Esophagus squamous epithelium (tissue), 5 donors: ENCODE measurements at regions not wholly inside any gene's neighbourhood (a gene's known extent, or its start where the extent isn't known, plus 50 kb on each side); places are given as distances from the start of the nearest gene placed in this dataset.

Experiments
- DNase-seq: peaks from one replicate; lab custom pipeline; 2025; lab: John Stamatoyannopoulos, UW
- H3K27ac ChIP-seq, 4 donors: fragments of 200-600 bp; sonication (generic); one replicate each; pipeline ENCODE4 v1.5.1; 2016 to 2019; ENCODE audit warnings: mild to moderate bottlenecking in 1 of 4
- H3K27me3 ChIP-seq, 4 donors: fragments of 200-600 bp; sonication (generic); 1 replicate in 3 of 4; 2 replicates in 1 of 4; pipeline versions ENCODE4 v1.5.1 to v1.6.0; 2017 to 2021; ENCODE audit warnings: antibody characterized with exemption in 1 of 4
- H3K36me3 ChIP-seq, 3 donors: fragments of 200-600 bp; sonication (generic); one replicate each; pipeline ENCODE4 v1.5.1; 2016 to 2019
- H3K4me1 ChIP-seq, 3 donors: fragments of 200-600 bp; sonication (generic); one replicate each; pipeline ENCODE4 v1.5.1; 2017 to 2019
- H3K4me3 ChIP-seq, 4 donors: fragments of 200-600 bp; sonication (generic); 1 replicate in 3 of 4; 2 replicates in 1 of 4; pipeline ENCODE4 v1.5.1; 2016 to 2019; ENCODE audit warnings: mild to moderate bottlenecking in 2 of 4, moderate library complexity in 1 of 4
- H3K9me3 ChIP-seq, 3 donors: fragments of 200-600 bp; sonication (generic); one replicate each; pipeline ENCODE4 v1.5.1; 2016 to 2019
- POLR2A ChIP-seq, 4 donors: fragments of 450-650 bp; IDR thresholded peaks; one replicate each; pipeline ENCODE4 v1.6.1; 2017; ENCODE audit warnings: antibody characterized with exemption in 4 of 4, mild to moderate bottlenecking in 4 of 4, moderate library complexity in 3 of 4
- WGBS, 2 donors: methylation state at CpG; one replicate each; pipeline ENCODE4 v1.1.5; 2018; 5-methylcytosine and 5-hydroxymethylcytosine counted together
- intact Hi-C: fragments of 100-400 bp; cut with DNase I; formaldehyde crosslinking; loops from one replicate; pipeline ENCODE4 v1.15.0; 2022
- TF ChIP-seq, protein P1 (sequence below), 6 experiments: fragments of 450-650 bp in 4 of 6; fragments of 200-600 bp in 2 of 6; sonication (generic) in 2 of 6; IDR thresholded peaks; one replicate each; pipeline ENCODE4 v1.5.1; 2016 to 2019; ENCODE audit warnings: antibody characterized with exemption in 6 of 6, mild to moderate bottlenecking in 4 of 6, moderate library complexity in 4 of 6
- donor health status: DM: yes; HTN: yes; CAD: no.

DNA sequence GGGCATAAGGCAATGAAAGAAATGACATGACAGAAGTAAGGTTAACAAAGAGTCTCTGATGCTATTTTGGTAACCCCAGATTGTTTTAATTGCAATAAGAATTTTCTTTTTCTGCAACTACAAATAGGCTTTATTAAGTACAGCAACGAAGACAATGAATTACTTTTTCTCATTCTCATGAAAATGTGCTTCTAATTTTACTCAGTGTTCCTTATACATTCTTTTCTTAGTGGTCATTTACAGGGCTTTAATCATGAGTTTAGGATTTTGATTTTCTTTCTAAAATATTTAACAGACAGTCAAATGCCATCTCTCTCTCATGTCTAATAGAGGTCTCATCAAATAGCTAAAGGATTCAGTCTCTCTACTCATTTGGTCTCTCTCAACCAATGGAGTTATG lies 452.1 kb downstream of the RAP2B start:
- Histone ChIP-seq H3K36me3 (no peaks in the 10 kb centered on the region), H3K27me3 (no peaks in the 10 kb centered on the region), H3K27ac (peak overlapping the region in 2 of 4 donors; percentile 35 to 53), H3K9me3 (no peaks in the 10 kb centered on the region), H3K4me3 (no peak overlapping the region), H3K4me1 (peaks cover 0 to 14% (median 3%) of the 10 kb centered on the region in 3 donors)
- TF ChIP-seq, protein P1, sequence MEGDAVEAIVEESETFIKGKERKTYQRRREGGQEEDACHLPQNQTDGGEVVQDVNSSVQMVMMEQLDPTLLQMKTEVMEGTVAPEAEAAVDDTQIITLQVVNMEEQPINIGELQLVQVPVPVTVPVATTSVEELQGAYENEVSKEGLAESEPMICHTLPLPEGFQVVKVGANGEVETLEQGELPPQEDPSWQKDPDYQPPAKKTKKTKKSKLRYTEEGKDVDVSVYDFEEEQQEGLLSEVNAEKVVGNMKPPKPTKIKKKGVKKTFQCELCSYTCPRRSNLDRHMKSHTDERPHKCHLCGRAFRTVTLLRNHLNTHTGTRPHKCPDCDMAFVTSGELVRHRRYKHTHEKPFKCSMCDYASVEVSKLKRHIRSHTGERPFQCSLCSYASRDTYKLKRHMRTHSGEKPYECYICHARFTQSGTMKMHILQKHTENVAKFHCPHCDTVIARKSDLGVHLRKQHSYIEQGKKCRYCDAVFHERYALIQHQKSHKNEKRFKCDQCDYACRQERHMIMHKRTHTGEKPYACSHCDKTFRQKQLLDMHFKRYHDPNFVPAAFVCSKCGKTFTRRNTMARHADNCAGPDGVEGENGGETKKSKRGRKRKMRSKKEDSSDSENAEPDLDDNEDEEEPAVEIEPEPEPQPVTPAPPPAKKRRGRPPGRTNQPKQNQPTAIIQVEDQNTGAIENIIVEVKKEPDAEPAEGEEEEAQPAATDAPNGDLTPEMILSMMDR (IDR thresholded peaks at IDR 0.05): no peak
- no peak for TF ChIP-seq POLR2A (IDR thresholded peaks at IDR 0.05)
- DNase-seq: no peak
- WGBS, 2 donors: 64 to 77% methylated on average over 1 of the region's 1 CpG
- intact Hi-C loops: no loop called here

DNA sequence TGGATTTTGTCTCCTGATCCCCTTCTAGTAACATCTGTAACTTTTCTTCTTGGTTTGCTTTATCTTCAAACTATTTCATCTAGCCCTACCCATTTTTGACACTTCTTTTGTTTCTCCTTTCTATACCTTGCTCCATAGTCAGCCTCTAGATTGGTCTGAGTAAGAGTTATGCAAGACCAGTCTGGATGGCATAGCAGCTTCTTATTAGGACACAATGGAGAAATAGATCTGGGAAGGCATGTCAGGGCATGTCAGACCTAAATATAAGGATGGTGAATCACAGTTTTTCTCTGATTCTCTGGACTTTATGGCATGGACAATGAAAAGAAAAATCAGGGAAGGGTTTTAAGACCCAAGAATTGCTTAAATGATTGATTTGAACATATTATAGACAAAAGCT lies 452.5 kb downstream of the RAP2B start:
- no peak for DNase-seq
- no peaks in the 10 kb centered on the region for H3K36me3 ChIP-seq
- H3K27me3 ChIP-seq: no peaks in the 10 kb centered on the region
- no peak for TF ChIP-seq POLR2A (IDR thresholded peaks at IDR 0.05)
- TF ChIP-seq, protein P1 (IDR thresholded peaks at IDR 0.05): no peak
- H3K4me1 ChIP-seq: peaks cover 0 to 14% (median 3%) of the 10 kb centered on the region in 3 donors
- no peak overlapping the region for H3K4me3 ChIP-seq
- no peaks in the 10 kb centered on the region for H3K9me3 ChIP-seq
- intact Hi-C loops: no loop called here
- peak overlapping the region in 2 of 4 donors; percentile 45 to 53 for H3K27ac ChIP-seq

DNA sequence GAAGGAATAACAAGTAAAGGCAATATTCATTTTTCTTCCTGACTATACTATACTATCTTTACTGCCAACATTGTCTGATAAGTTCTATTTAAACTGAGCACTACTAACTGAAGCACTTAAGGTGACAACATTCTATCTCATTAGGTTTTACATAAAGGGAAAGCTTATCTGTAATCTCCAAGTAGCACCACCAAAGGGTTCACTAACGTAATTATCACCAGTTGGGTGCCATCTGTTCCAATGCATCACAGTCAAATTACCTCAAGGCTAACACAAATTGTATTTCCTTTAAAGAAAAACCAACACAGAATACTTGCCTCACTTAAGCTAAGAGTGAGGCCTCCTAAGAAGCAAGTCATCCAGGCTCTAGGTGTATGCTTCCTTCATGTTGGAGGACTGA lies 453.8 kb downstream of the RAP2B start:
- no peaks in the 10 kb centered on the region for H3K27me3 ChIP-seq
- no peak overlapping the region for H3K4me3 ChIP-seq
- WGBS, 2 donors: 75 to 92% methylated on average over 1 of the region's 1 CpG
- no peaks in the 10 kb centered on the region for H3K9me3 ChIP-seq
- DNase-seq: no peak
- TF ChIP-seq, protein P1 (IDR thresholded peaks at IDR 0.05): no peak
- no peak for TF ChIP-seq POLR2A (IDR thresholded peaks at IDR 0.05)
- H3K36me3 ChIP-seq: no peaks in the 10 kb centered on the region
- no peak overlapping the region for H3K27ac ChIP-seq
- peaks cover 0 to 14% (median 3%) of the 10 kb centered on the region in 3 donors for H3K4me1 ChIP-seq
- intact Hi-C loops: no loop called here

DNA sequence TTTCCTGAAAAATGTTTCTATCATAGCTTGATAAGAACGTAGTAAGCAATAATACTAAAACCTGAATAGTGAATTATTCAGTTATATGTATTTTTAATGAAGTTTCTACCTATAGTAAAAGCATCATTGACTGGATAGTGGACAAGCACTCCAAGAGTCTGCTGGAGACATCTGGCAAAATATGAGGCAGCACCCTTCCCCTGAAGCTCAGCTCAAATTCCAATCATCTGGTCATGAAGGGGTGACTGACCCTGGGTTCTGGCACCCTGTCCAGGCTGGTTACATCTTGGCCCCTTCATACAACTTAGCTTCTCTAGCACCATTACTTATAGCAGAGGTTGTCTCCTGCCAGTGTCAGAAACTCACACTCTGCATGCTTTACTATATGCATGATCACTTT lies 455.4 kb downstream of the RAP2B start:
- TF ChIP-seq POLR2A (IDR thresholded peaks at IDR 0.05): no peak
- TF ChIP-seq, protein P1 (IDR thresholded peaks at IDR 0.05): no peak
- intact Hi-C loops: no loop called here
- H3K4me1 ChIP-seq: peaks cover 0 to 27% (median 3%) of the 10 kb centered on the region in 3 donors
- H3K36me3 ChIP-seq: no peaks in the 10 kb centered on the region
- DNase-seq: no peak
- no peak overlapping the region for H3K4me3 ChIP-seq
- no peak overlapping the region for H3K27ac ChIP-seq
- H3K9me3 ChIP-seq: no peaks in the 10 kb centered on the region
- no peaks in the 10 kb centered on the region for H3K27me3 ChIP-seq
- 67 to 87% methylated on average over 1 of the region's 1 CpG for WGBS, 2 donors

DNA sequence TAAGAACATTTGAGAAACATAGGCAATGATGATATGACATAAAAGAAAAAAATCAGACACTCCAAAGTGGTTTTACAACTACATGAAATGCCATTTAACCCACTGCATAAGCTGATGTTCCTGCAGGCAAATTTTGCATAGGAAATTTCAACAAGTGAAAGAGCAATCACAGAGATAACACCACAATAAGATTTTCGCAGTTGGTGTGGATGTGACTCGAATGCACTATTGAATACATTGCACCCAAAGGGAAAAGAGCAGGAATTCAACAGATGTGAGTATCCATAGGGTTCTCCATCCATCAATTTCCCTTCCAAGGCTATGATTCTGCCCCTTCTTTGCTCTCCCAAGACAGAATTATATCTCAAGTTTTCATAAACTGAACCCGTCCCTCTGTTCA lies 456.1 kb downstream of the RAP2B start:
- intact Hi-C loops: no loop called here
- WGBS, 2 donors: 70 to 85% methylated on average over 3 of the region's 3 CpGs
- Histone ChIP-seq H3K27ac (no peak overlapping the region), H3K36me3 (no peaks in the 10 kb centered on the region), H3K4me3 (no peak overlapping the region), H3K9me3 (no peaks in the 10 kb centered on the region), H3K27me3 (no peaks in the 10 kb centered on the region), H3K4me1 (peaks cover 0 to 28% (median 3%) of the 10 kb centered on the region in 3 donors)
- no peak for DNase-seq
- TF ChIP-seq POLR2A (IDR thresholded peaks at IDR 0.05): no peak
- TF ChIP-seq, protein P1 (IDR thresholded peaks at IDR 0.05): no peak
